Gastrocnemius medialis (tissue), 4 donors: ENCODE measurements at regions not wholly inside any gene's neighbourhood (a gene's known extent, or its start where the extent isn't known, plus 50 kb on each side); places are given as distances from the start of the nearest gene placed in this dataset.

Source experiments
- ATAC-seq, 2 donors: fragments of 150-250 bp; one replicate each; pipeline ENCODE4 v1.9.1; 2016
- DNase-seq, 2 donors: peaks; one replicate each; pipeline ENCODE4 v3.0.0-alpha.2; 2019
- H3K27ac ChIP-seq, 4 donors: fragments of 200-600 bp; sonication (generic); 1 replicate in 1 of 4; 2 replicates in 3 of 4; pipeline ENCODE4 v1.5.1; 2016 to 2018; ENCODE audit warnings: mild to moderate bottlenecking in 2 of 4, moderate library complexity in 1 of 4
- H3K27me3 ChIP-seq, 3 donors: fragments of 200-600 bp; sonication (generic) in 2 of 3; 1 replicate in 1 of 3; 2 replicates in 2 of 3; pipeline versions ENCODE4 v1.5.1 to v1.6.0; 2016 to 2019; ENCODE audit warnings: mild to moderate bottlenecking in 1 of 3, moderate library complexity in 1 of 3
- H3K36me3 ChIP-seq, 2 donors: fragments of 200-600 bp; sonication (generic) in 1 of 2; one replicate each; pipeline ENCODE4 v1.5.1; 2017 to 2018
- H3K4me1 ChIP-seq, 2 donors: fragments of 200-600 bp; sonication (generic) in 1 of 2; one replicate each; pipeline ENCODE4 v1.5.1; 2016 to 2017; ENCODE audit warnings: mild to moderate bottlenecking in 2 of 2
- H3K4me3 ChIP-seq, 4 donors: fragments of 200-600 bp; sonication (generic) in 3 of 4; 1 replicate in 1 of 4; 2 replicates in 3 of 4; pipeline ENCODE4 v1.5.1; 2016 to 2019; ENCODE audit warnings: mild to moderate bottlenecking in 2 of 4
- H3K9me3 ChIP-seq, 3 donors: fragments of 200-600 bp; sonication (generic) in 2 of 3; 1 replicate in 1 of 3; 2 replicates in 2 of 3; pipeline ENCODE4 v1.5.1; 2016 to 2019
- CTCF ChIP-seq, 5 experiments: fragments of 450-650 bp in 3 of 5; fragments of 200-600 bp in 2 of 5; sonication (generic) in 2 of 5; IDR thresholded peaks in 4 of 5; conservative IDR thresholded peaks in 1 of 5; 1 replicate in 4 of 5; 2 replicates in 1 of 5; pipeline ENCODE4 v1.5.1; 2016 to 2019; ENCODE audit warnings: antibody characterized with exemption in 5 of 5, mild to moderate bottlenecking in 3 of 5, moderate library complexity in 3 of 5
- POLR2A ChIP-seq, 2 donors: fragments of 450-650 bp; IDR thresholded peaks; one replicate each; pipeline ENCODE4 v1.6.1; 2017; ENCODE audit warnings: antibody characterized with exemption in 2 of 2, mild to moderate bottlenecking in 2 of 2, moderate library complexity in 2 of 2
- in situ Hi-C, 4 donors: fragments of 200-750 bp; cut with MboI; loops; one replicate each; pipeline versions ENCODE4 v1.15.0 to v1.8.0; 2017; ENCODE audit warnings: low sequenced_read_pairs in 4 of 4
- intact Hi-C: fragments of 100-400 bp; cut with DNase I; formaldehyde crosslinking; loops from one replicate; pipeline ENCODE4 v1.15.1; 2023; ENCODE audit warnings: low total_unique reads

GRCh38 chr17:77553459-77554066, 404.9 kb upstream of the TNRC6C start:
- Histone ChIP-seq H3K27me3 (no peaks in the 10 kb centered on the region), H3K4me3 (no peak overlapping the region), H3K4me1 (peaks cover 14% of the 10 kb centered on the region in 2 donors), H3K9me3 (no peaks in the 10 kb centered on the region), H3K36me3 (no peaks in the 10 kb centered on the region), H3K27ac (no peak overlapping the region)
- TF ChIP-seq CTCF (IDR thresholded peaks at IDR 0.05 in 4 of 5, conservative IDR thresholded peaks at IDR 0.05 in 1 of 5): no peak
- TF ChIP-seq POLR2A (IDR thresholded peaks at IDR 0.05): no peak
- intact Hi-C loops (no loop called here), in situ Hi-C loops (loop anchor here in 1 of 4 donors (25.0 kb wide), 1 partner anchor 109 kb away; no protein-coding TSS in a partner anchor)
- DNase-seq (no peak), ATAC-seq (no peak)

- Histone ChIP-seq H3K4me1 (peaks cover 14% of the 10 kb centered on the region in 2 donors), H3K27ac (peak overlapping the region; percentile 45 to 73 (median 55)), H3K36me3 (no peaks in the 10 kb centered on the region), H3K9me3 (no peaks in the 10 kb centered on the region), H3K27me3 (no peaks in the 10 kb centered on the region), H3K4me3 (peak overlapping the region in 3 of 4 donors; percentile 23 to 43 (median 31))
- DNase-seq: peak; percentile 13 to 28
- ATAC-seq: peak; percentile 79 to 87
- no peak for TF ChIP-seq CTCF (IDR thresholded peaks at IDR 0.05 in 4 of 5, conservative IDR thresholded peaks at IDR 0.05 in 1 of 5)
- TF ChIP-seq POLR2A (IDR thresholded peaks at IDR 0.05): peak; percentile 23 to 32
- in situ Hi-C loops: loop anchor here in 1 of 4 donors (25.0 kb wide), 1 partner anchor 107 kb away; no protein-coding TSS in a partner anchor
- intact Hi-C loops: loop anchor here (5.0 kb wide), 1 partner anchor 47 kb away; no protein-coding TSS in a partner anchor
Observed at GRCh38 chr17:77555121-77555591, 403.3 kb upstream of the TNRC6C start.

GRCh38 chr17:77555741-77556291, 402.7 kb upstream of the TNRC6C start:
- H3K4me3 ChIP-seq: peak overlapping the region in 2 of 4 donors; percentile 23 to 31
- intact Hi-C loops (loop anchor here (5.0 kb wide), 1 partner anchor 46 kb away; no protein-coding TSS in a partner anchor), in situ Hi-C loops (loop anchor here in 1 of 4 donors (25.0 kb wide), 1 partner anchor 106 kb away; no protein-coding TSS in a partner anchor)
- no peaks in the 10 kb centered on the region for H3K36me3 ChIP-seq
- ATAC-seq (peak in 1 of 2 donors; percentile 16), DNase-seq (peak in 1 of 2 donors; percentile 28)
- H3K4me1 ChIP-seq: peaks cover 14% of the 10 kb centered on the region in 2 donors
- TF ChIP-seq POLR2A (IDR thresholded peaks at IDR 0.05) (no peak), CTCF (IDR thresholded peaks at IDR 0.05 in 4 of 5, conservative IDR thresholded peaks at IDR 0.05 in 1 of 5) (no peak)
- H3K27ac ChIP-seq: peak overlapping the region; percentile 45 to 73 (median 55)
- H3K9me3 ChIP-seq: no peaks in the 10 kb centered on the region
- no peaks in the 10 kb centered on the region for H3K27me3 ChIP-seq

GRCh38 chr17:77556383-77557061, 402.0 kb upstream of the TNRC6C start:
- DNase-seq (no peak), ATAC-seq (peak in 1 of 2 donors; percentile 40)
- Histone ChIP-seq H3K27ac (no peak overlapping the region), H3K9me3 (no peaks in the 10 kb centered on the region), H3K4me1 (peaks cover 14% of the 10 kb centered on the region in 2 donors), H3K27me3 (no peaks in the 10 kb centered on the region), H3K4me3 (no peak overlapping the region), H3K36me3 (no peaks in the 10 kb centered on the region)
- TF ChIP-seq POLR2A (IDR thresholded peaks at IDR 0.05): no peak
- no peak for TF ChIP-seq CTCF (IDR thresholded peaks at IDR 0.05 in 4 of 5, conservative IDR thresholded peaks at IDR 0.05 in 1 of 5)
- intact Hi-C loops: loop anchor here (5.0 kb wide), 1 partner anchor 46 kb away; no protein-coding TSS in a partner anchor
- in situ Hi-C loops: loop anchor here in 1 of 4 donors (25.0 kb wide), 1 partner anchor 106 kb away; no protein-coding TSS in a partner anchor
